B cell (primary cell): ENCODE measurements at regions not wholly inside any gene's neighbourhood (a gene's known extent, or its start where the extent isn't known, plus 50 kb on each side); places are given as distances from the start of the nearest gene placed in this dataset.

Experiments used
- ATAC-seq: fragments of 200-7000 bp; cut with Tn5 transposase; one replicate; pipeline ENCODE4 v1.10.0; 2021; ENCODE audit warnings: low read depth, mild to moderate bottlenecking, moderate number of reproducible peaks, moderate library complexity
- CTCF ChIA-PET: fragments of 350-600 bp; sonication (Branson Sonifier 250); formaldehyde crosslinking; loops from one replicate; lab custom pipeline; 2021; ENCODE audit warnings: antibody characterized with exemption, inconsistent platforms; lab: Charles Lee
- POLR2A ChIA-PET: fragments of 350-600 bp; sonication (Branson Sonifier 250); formaldehyde crosslinking; loops from one replicate; lab custom pipeline; 2021; ENCODE audit warnings: antibody characterized with exemption; lab: Charles Lee
- DNase-seq: peaks from one replicate; pipeline ENCODE4 v3.0.0; 2013
- H2AFZ ChIP-seq: 2 replicates; pipeline ENCODE4 v1.6.1; 2012; ENCODE audit warnings: mild to moderate bottlenecking, low read depth, low read length; ENCODE audit not compliant: insufficient read depth, poor library complexity, severe bottlenecking
- H3K27ac ChIP-seq, 2 donors: 1 replicate in 1 of 2; 2 replicates in 1 of 2; pipeline ENCODE4 v1.5.1; 2012 to 2013; ENCODE audit warnings: low read length in 2 of 2, mild to moderate bottlenecking in 2 of 2, moderate library complexity in 1 of 2
- H3K27me3 ChIP-seq, 4 experiments: fragments of 200-600 bp in 1 of 4; sonication (generic) in 1 of 4; replicated peaks in 1 of 4; 1 replicate in 2 of 4; 2 replicates in 2 of 4; pipeline versions ENCODE4 v1.6.1 to v1.7.0; 2013 to 2016; ENCODE audit warnings: low read length in 3 of 4, mild to moderate bottlenecking in 2 of 4, mixed read lengths in 1 of 4, moderate library complexity in 1 of 4; ENCODE audit not compliant: insufficient read depth in 4 of 4, control insufficient read depth in 3 of 4; ENCODE audit errors: control extremely low read depth in 1 of 4
- H3K36me3 ChIP-seq, 2 experiments: replicated peaks in 1 of 2; 1 replicate in 1 of 2; 2 replicates in 1 of 2; pipeline versions ENCODE4 v1.6.1 to v1.7.1; 2013; ENCODE audit warnings: low read length in 1 of 2; ENCODE audit not compliant: insufficient read depth in 2 of 2, control insufficient read depth in 1 of 2; ENCODE audit errors: control extremely low read depth in 1 of 2, extremely low read depth in 1 of 2
- H3K4me1 ChIP-seq, 2 donors: fragments of 200-600 bp in 1 of 2; sonication (generic) in 1 of 2; 1 replicate in 1 of 2; 2 replicates in 1 of 2; pipeline versions ENCODE4 v1.5.1 to v1.6.1; 2013 to 2017; ENCODE audit warnings: low read length in 2 of 2; ENCODE audit not compliant: control insufficient read depth in 2 of 2, insufficient read depth in 2 of 2
- H3K4me2 ChIP-seq: replicated peaks from 2 replicates; pipeline ENCODE3; 2012; ENCODE audit warnings: mild to moderate bottlenecking, low read depth, low read length; ENCODE audit not compliant: poor library complexity, severe bottlenecking
- H3K4me3 ChIP-seq, 5 experiments: fragments of 200-600 bp in 1 of 5; sonication (generic) in 1 of 5; 1 replicate in 3 of 5; 2 replicates in 2 of 5; pipeline versions ENCODE4 v1.5.1 to v1.7.0; 2011 to 2016; ENCODE audit warnings: low read length in 4 of 5, mild to moderate bottlenecking in 4 of 5, low read depth in 2 of 5, control low read depth in 1 of 5, moderate library complexity in 1 of 5; ENCODE audit not compliant: insufficient read depth in 1 of 5; ENCODE audit errors: control extremely low read depth in 1 of 5, extremely low read depth in 1 of 5
- H3K79me2 ChIP-seq: fragments of 200-600 bp; sonication (generic); one replicate; pipeline ENCODE4 v1.6.0; 2016; ENCODE audit warnings: low read length; ENCODE audit not compliant: control insufficient read depth, insufficient read depth
- H3K9ac ChIP-seq: fragments of 200-600 bp; sonication (generic); 2 replicates; pipeline ENCODE4 v1.6.1; 2017; ENCODE audit warnings: mild to moderate bottlenecking, low read length, moderate library complexity
- H3K9me3 ChIP-seq, 3 donors: one replicate each; pipeline versions ENCODE4 v1.6.1 to v1.7.1; 2013; ENCODE audit warnings: low read length in 2 of 3; ENCODE audit not compliant: control insufficient read depth in 2 of 3, insufficient read depth in 1 of 3; ENCODE audit errors: control extremely low read depth in 1 of 3
- H4K20me1 ChIP-seq: 2 replicates; pipeline ENCODE4 v1.6.0; 2012; ENCODE audit warnings: mild to moderate bottlenecking, low read length; ENCODE audit not compliant: insufficient read depth, control insufficient read depth, poor library complexity, severe bottlenecking
- H3K27ac Mint-ChIP-seq: one replicate; pipeline ENCODE4 v1.8.0; 2021; ENCODE audit warnings: mixed read lengths
- H3K27me3 Mint-ChIP-seq: one replicate; pipeline ENCODE4 v1.8.0; 2021; ENCODE audit warnings: mixed read lengths
- H3K4me1 Mint-ChIP-seq: one replicate; pipeline ENCODE4 v1.8.0; 2021; ENCODE audit warnings: mixed read lengths
- H3K4me3 Mint-ChIP-seq: one replicate; pipeline ENCODE4 v1.8.0; 2021; ENCODE audit warnings: mixed read lengths
- H3K9me3 Mint-ChIP-seq: one replicate; pipeline ENCODE4 v1.8.0; 2022; ENCODE audit warnings: mixed read lengths; ENCODE audit not compliant: insufficient read depth
- CTCF ChIP-seq: fragments of 200-600 bp; IDR thresholded peaks from one replicate; pipeline ENCODE4 v1.8.0; 2022; ENCODE audit warnings: antibody characterized with exemption, mild to moderate bottlenecking
- EZH2 ChIP-seq: IDR thresholded peaks from 2 replicates; pipeline ENCODE4 v1.6.1; 2012; ENCODE audit warnings: borderline replicate concordance, low read depth, mild to moderate bottlenecking, moderate library complexity, low read length; ENCODE audit not compliant: insufficient read depth, poor library complexity, severe bottlenecking
- WGBS: methylation state at CpG from one replicate; pipeline ENCODE4 v1.1.5; 2013; ENCODE audit warnings: missing lambda C conversion rate; ENCODE audit not compliant: insufficient coverage; 5-methylcytosine and 5-hydroxymethylcytosine counted together
- intact Hi-C: fragments of 100-400 bp; cut with micrococcal nuclease; formaldehyde crosslinking; loops from one replicate; pipeline ENCODE4 v1.10.0; 2022

- ChIA-PET CTCF (no interaction called here), POLR2A (no interaction called here)
- Mint-ChIP-seq H3K27ac (no peak overlapping the region), H3K9me3 (peaks cover 6% of the 10 kb centered on the region), H3K27me3 (peaks cover 14% of the 10 kb centered on the region), H3K4me1 (no peaks in the 10 kb centered on the region), H3K4me3 (no peak overlapping the region)
- Histone ChIP-seq H3K36me3 (no peaks in the 10 kb centered on the region), H4K20me1 (no peaks in the 10 kb centered on the region), H2AFZ (no peak overlapping the region), H3K9ac (no peak overlapping the region), H3K4me1 (no peaks in the 10 kb centered on the region), H3K27me3 (peaks cover 0 to 3% (median 0%) of the 10 kb centered on the region in 4 experiments), H3K4me2 (no peak overlapping the region), H3K79me2 (no peaks in the 10 kb centered on the region), H3K9me3 (peaks cover 0 to 9% (median 1%) of the 10 kb centered on the region in 3 donors), H3K4me3 (no peak overlapping the region), H3K27ac (no peak overlapping the region)
- TF ChIP-seq CTCF: no peak
- intact Hi-C loops: no loop called here
- no CpG with 5 or more reads among the region's 3 CpGs for WGBS
- ATAC-seq (no peak), DNase-seq (no peak)
Measured at GRCh38 chr3:107128946-107129345, 248.3 kb upstream of the CCDC54 start.

GRCh38 chr3:107130089-107130700 is 247.0 kb upstream of the CCDC54 start:
- no peaks in the 10 kb centered on the region for H3K4me1 Mint-ChIP-seq
- Histone ChIP-seq H4K20me1 (no peaks in the 10 kb centered on the region), H3K36me3 (no peaks in the 10 kb centered on the region), H3K4me1 (no peaks in the 10 kb centered on the region), H3K9me3 (peaks cover 0 to 9% (median 1%) of the 10 kb centered on the region in 3 donors), H3K79me2 (no peaks in the 10 kb centered on the region), H3K9ac (no peak overlapping the region), H3K27ac (no peak overlapping the region), H3K4me3 (no peak overlapping the region), H2AFZ (no peak overlapping the region), H3K27me3 (peaks cover 0 to 3% (median 0%) of the 10 kb centered on the region in 4 experiments), H3K4me2 (no peak overlapping the region)
- TF ChIP-seq CTCF: no peak
- no peak for TF ChIP-seq EZH2
- no peak for DNase-seq
- POLR2A ChIA-PET: no interaction called here
- H3K27ac Mint-ChIP-seq: no peak overlapping the region
- peaks cover 10% of the 10 kb centered on the region for H3K27me3 Mint-ChIP-seq
- CTCF ChIA-PET: no interaction called here
- no peak for ATAC-seq
- H3K4me3 Mint-ChIP-seq: no peak overlapping the region
- 93% methylated on average over 6 of the region's 6 CpGs for WGBS
- H3K9me3 Mint-ChIP-seq: peaks cover 6% of the 10 kb centered on the region
- intact Hi-C loops: no loop called here
